BJ (cell line): ENCODE measurements at regions not wholly inside any gene's neighbourhood (a gene's known extent, or its start where the extent isn't known, plus 50 kb on each side); places are given as distances from the start of the nearest gene placed in this dataset.
A peak's percentile ranks its signal among the peaks of the same experiment; 100 is the strongest.
"Not testable (repeated sequence)": the region's sequence is repeated elsewhere in the genome, so short reads cannot be mapped to it uniquely, and the experiment has no call there.

ENCODE experiments used
- CTCF ChIA-PET: fragments of 350-600 bp; formaldehyde crosslinking; extraction: SDS; loops from one replicate; lab custom pipeline; 2021; ENCODE audit warnings: antibody characterized with exemption, inconsistent platforms; lab: Yijun Ruan, JAX
- POLR2A ChIA-PET: fragments of 300-600 bp; sonication (Branson Sonifier 250); formaldehyde crosslinking; extraction: SDS; loops from one replicate; lab custom pipeline; 2021; ENCODE audit warnings: antibody characterized with exemption; lab: Charles Lee
- DNase-seq: peaks from one replicate; pipeline ENCODE4 v3.0.0-alpha.2; 2011; ENCODE audit warnings: low read depth
- H3K27me3 ChIP-seq: 2 replicates; pipeline ENCODE4 v1.6.0; 2011; ENCODE audit warnings: low read length; ENCODE audit not compliant: control insufficient read depth, insufficient read depth
- H3K36me3 ChIP-seq: 2 replicates; pipeline ENCODE4 v1.5.1; 2011; ENCODE audit warnings: low read length; ENCODE audit not compliant: control insufficient read depth, insufficient read depth
- H3K4me3 ChIP-seq: 2 replicates; pipeline ENCODE4 v1.5.1; 2011; ENCODE audit warnings: low read depth, mild to moderate bottlenecking, control low read depth, low read length
- CTCF ChIP-seq: IDR thresholded peaks from 2 replicates; pipeline ENCODE4 v1.5.1; 2011; ENCODE audit warnings: low read depth, mild to moderate bottlenecking, control low read depth, inconsistent platforms, low read length, moderate library complexity; ENCODE audit not compliant: insufficient read depth

- Histone ChIP-seq H3K27me3 (no peaks in the 10 kb centered on the region), H3K36me3 (no peaks in the 10 kb centered on the region), H3K4me3 (no peak overlapping the region)
- ChIA-PET CTCF (no interaction called here), POLR2A (no interaction called here)
- DNase-seq, result no peak
- TF ChIP-seq CTCF, result no peak
These were observed 64.6 kb upstream of the EPB41L4A start for GRCh38 chr5:112483704-112484103.

- CTCF ChIA-PET, result interaction anchor here (1.3 kb wide), 1 partner anchor 9 kb away, joined by 4 read pairs; no protein-coding TSS in a partner anchor
- Histone ChIP-seq H3K27me3 (no peaks in the 10 kb centered on the region), H3K36me3 (no peaks in the 10 kb centered on the region), H3K4me3 (no peak overlapping the region)
- DNase-seq, result no peak
- POLR2A ChIA-PET, result no interaction called here
- no peak for TF ChIP-seq CTCF
These were observed 66.9 kb upstream of the EPB41L4A start for GRCh38 chr5:112485934-112486355.

- Histone ChIP-seq H3K36me3 (no peaks in the 10 kb centered on the region), H3K27me3 (no peaks in the 10 kb centered on the region), H3K4me3 (no peak overlapping the region)
- DNase-seq, result no peak
- CTCF ChIA-PET, result interaction anchor here (0.6 to 2.0 kb wide), 4 partner anchors 11 to 207 kb away, joined by 3 to 6 read pairs (median 4); no protein-coding TSS in a partner anchor
- POLR2A ChIA-PET, result no interaction called here
- TF ChIP-seq CTCF, result peak; percentile 38
These were observed 72.2 kb upstream of the EPB41L4A start for GRCh38 chr5:112491257-112491656.

- DNase-seq, result peak; percentile 10
- H3K36me3 ChIP-seq, result no peaks in the 10 kb centered on the region
- ChIA-PET CTCF (interaction anchor here (0.9 to 2.0 kb wide), 6 partner anchors 12 to 208 kb away, joined by 3 to 6 read pairs (median 5); no protein-coding TSS in a partner anchor), POLR2A (no interaction called here)
- no peak overlapping the region for H3K4me3 ChIP-seq
- H3K27me3 ChIP-seq, result no peaks in the 10 kb centered on the region
- TF ChIP-seq CTCF, result peak; percentile 77
These were observed 73.2 kb upstream of the EPB41L4A start for GRCh38 chr5:112492291-112492690.

- H3K27me3 ChIP-seq, H3K36me3 ChIP-seq, DNase-seq, H3K4me3 ChIP-seq, POLR2A ChIA-PET: not testable (repeated sequence)
- CTCF ChIA-PET, result interaction anchor here (1.1 kb wide), 1 partner anchor 9 kb away, joined by 5 read pairs; no protein-coding TSS in a partner anchor
These were observed 84.8 kb upstream of the EPB41L4A start for GRCh38 chr5:112503749-112504501.

- H3K36me3 ChIP-seq, CTCF ChIA-PET, POLR2A ChIA-PET, H3K4me3 ChIP-seq, DNase-seq, H3K27me3 ChIP-seq: not testable (repeated sequence)
These were observed 90.0 kb upstream of the EPB41L4A start for GRCh38 chr5:112509097-112509496.
